ENCODE measurements at regions not wholly inside any gene's neighbourhood (a gene's known extent, or its start where the extent isn't known, plus 50 kb on each side); places are given as distances from the start of the nearest gene placed in this dataset.

DNA sequence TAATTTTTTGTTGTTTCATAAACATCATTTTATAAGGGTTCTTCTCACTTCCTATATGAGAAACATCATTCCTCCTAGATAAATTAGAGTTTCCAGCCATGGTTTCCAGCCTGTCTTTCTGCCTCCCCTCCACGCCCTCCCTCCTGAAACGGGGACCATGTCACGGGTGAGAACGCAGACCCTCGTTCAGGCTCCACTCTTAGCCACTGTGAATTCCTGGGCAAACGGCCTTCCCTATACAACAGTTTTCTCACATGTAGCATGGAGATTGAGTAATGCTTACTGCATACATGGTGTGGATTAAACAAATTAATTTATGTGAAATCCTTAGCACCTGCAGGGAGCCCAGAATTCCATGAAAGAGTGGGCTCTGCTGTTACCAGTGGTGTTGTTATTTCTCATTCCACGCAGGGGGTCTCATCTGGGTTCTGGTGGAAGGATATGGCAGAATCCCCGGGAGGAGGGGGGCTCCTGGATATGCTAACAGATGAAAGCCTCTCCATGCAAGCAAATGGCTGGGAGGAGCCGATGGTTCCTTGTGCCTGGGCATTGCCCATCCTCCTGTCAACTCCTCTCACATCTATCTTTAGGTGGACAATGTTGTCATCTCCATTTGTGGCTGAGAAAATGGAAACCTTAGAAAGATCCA, 54.0 kb upstream of the TWIST2 start:
- Mint-ChIP-seq H3K4me1 (peaks cover 8% of the 10 kb centered on the region), H3K27me3 (ENCODE audit: low read depth) (peaks cover 27% of the 10 kb centered on the region), H3K9me3 (no peaks in the 10 kb centered on the region), H3K36me3 (no peaks in the 10 kb centered on the region), H3K4me3 (no peak overlapping the region), H3K27ac (no peak overlapping the region)
- TF ChIP-seq, protein P1, sequence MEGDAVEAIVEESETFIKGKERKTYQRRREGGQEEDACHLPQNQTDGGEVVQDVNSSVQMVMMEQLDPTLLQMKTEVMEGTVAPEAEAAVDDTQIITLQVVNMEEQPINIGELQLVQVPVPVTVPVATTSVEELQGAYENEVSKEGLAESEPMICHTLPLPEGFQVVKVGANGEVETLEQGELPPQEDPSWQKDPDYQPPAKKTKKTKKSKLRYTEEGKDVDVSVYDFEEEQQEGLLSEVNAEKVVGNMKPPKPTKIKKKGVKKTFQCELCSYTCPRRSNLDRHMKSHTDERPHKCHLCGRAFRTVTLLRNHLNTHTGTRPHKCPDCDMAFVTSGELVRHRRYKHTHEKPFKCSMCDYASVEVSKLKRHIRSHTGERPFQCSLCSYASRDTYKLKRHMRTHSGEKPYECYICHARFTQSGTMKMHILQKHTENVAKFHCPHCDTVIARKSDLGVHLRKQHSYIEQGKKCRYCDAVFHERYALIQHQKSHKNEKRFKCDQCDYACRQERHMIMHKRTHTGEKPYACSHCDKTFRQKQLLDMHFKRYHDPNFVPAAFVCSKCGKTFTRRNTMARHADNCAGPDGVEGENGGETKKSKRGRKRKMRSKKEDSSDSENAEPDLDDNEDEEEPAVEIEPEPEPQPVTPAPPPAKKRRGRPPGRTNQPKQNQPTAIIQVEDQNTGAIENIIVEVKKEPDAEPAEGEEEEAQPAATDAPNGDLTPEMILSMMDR (IDR thresholded peaks at IDR 0.05; ENCODE audit: unreplicated experiment): no peak
- no peak for DNase-seq (ENCODE audit: low spot score in 2 of 2, unreplicated experiment in 2 of 2)

- no peak for DNase-seq (ENCODE audit: low spot score in 2 of 2, unreplicated experiment in 2 of 2)
- TF ChIP-seq, protein P1 (IDR thresholded peaks at IDR 0.05; ENCODE audit: unreplicated experiment): no peak
- no peaks in the 10 kb centered on the region for H3K36me3 Mint-ChIP-seq
- H3K27ac Mint-ChIP-seq: no peak overlapping the region
- H3K9me3 Mint-ChIP-seq: no peaks in the 10 kb centered on the region
- no peak overlapping the region for H3K4me3 Mint-ChIP-seq
- no peaks in the 10 kb centered on the region for H3K4me1 Mint-ChIP-seq
- H3K27me3 Mint-ChIP-seq (ENCODE audit: low read depth): peaks cover 44% of the 10 kb centered on the region
Measured at GRCh38 chr2:238796223-238796885, 51.5 kb upstream of the TWIST2 start.

GRCh38 chr2:238797537-238797936, 50.3 kb upstream of the TWIST2 start:
- Mint-ChIP-seq H3K4me3 (no peak overlapping the region), H3K4me1 (no peaks in the 10 kb centered on the region), H3K36me3 (no peaks in the 10 kb centered on the region), H3K27me3 (ENCODE audit: low read depth) (peaks cover 54% of the 10 kb centered on the region), H3K27ac (no peak overlapping the region), H3K9me3 (no peaks in the 10 kb centered on the region)
- TF ChIP-seq, protein P1 (IDR thresholded peaks at IDR 0.05; ENCODE audit: unreplicated experiment): no peak
- DNase-seq (ENCODE audit: low spot score in 2 of 2, unreplicated experiment in 2 of 2): no peak
